GM23338 (cell line): ENCODE measurements at regions not wholly inside any gene's neighbourhood (a gene's known extent, or its start where the extent isn't known, plus 50 kb on each side); places are given as distances from the start of the nearest gene placed in this dataset.

Experiments
- ATAC-seq: fragments of 200-7000 bp; cut with Tn5 transposase; 3 replicates; pipeline ENCODE4 v1.9.1; 2020
- DNase-seq: peaks from one replicate; pipeline ENCODE4 v3.0.0-alpha.2; 2015; ENCODE audit warnings: low spot score
- H2AFZ ChIP-seq: fragments of 200-600 bp; sonication (generic); 2 replicates; pipeline ENCODE4 v1.8.0; 2016; ENCODE audit warnings: antibody characterized with exemption, mild to moderate bottlenecking, moderate library complexity
- H3F3A ChIP-seq: fragments of 200-600 bp; sonication (generic); replicated peaks from 2 replicates; pipeline ENCODE4 v1.8.0; 2017; ENCODE audit warnings: antibody characterized with exemption, mixed run types, low read depth
- H3K27ac ChIP-seq: fragments of 200-600 bp; sonication (generic); 2 replicates; pipeline ENCODE4 v1.6.1; 2016; ENCODE audit warnings: low read depth
- H3K27me3 ChIP-seq: fragments of 200-600 bp; sonication (generic); 2 replicates; pipeline ENCODE4 v1.8.0; 2016; ENCODE audit warnings: mild to moderate bottlenecking, mixed run types, moderate library complexity; ENCODE audit not compliant: insufficient read depth
- H3K36me3 ChIP-seq: fragments of 200-600 bp; sonication (generic); 2 replicates; pipeline ENCODE4 v1.8.0; 2016; ENCODE audit warnings: mild to moderate bottlenecking; ENCODE audit not compliant: insufficient read depth
- H3K4me1 ChIP-seq: fragments of 200-600 bp; sonication (generic); 2 replicates; pipeline ENCODE4 v1.8.0; 2016; ENCODE audit warnings: mild to moderate bottlenecking, moderate library complexity; ENCODE audit not compliant: insufficient read depth
- H3K4me2 ChIP-seq: fragments of 200-600 bp; sonication (generic); 2 replicates; pipeline ENCODE4 v1.7.1; 2017; ENCODE audit warnings: mixed run types
- H3K4me3 ChIP-seq: fragments of 200-600 bp; sonication (generic); 2 replicates; pipeline ENCODE4 v1.6.1; 2016; ENCODE audit warnings: mixed run types
- H3K79me2 ChIP-seq: fragments of 200-600 bp; sonication (generic); replicated peaks from 2 replicates; pipeline ENCODE4 v1.8.0; 2017; ENCODE audit warnings: mild to moderate bottlenecking; ENCODE audit not compliant: insufficient read depth
- H3K9me2 ChIP-seq: fragments of 200-600 bp; sonication (generic); 2 replicates; pipeline ENCODE4 v1.8.0; 2017; ENCODE audit not compliant: insufficient read depth
- H4K20me1 ChIP-seq: fragments of 200-600 bp; sonication (generic); replicated peaks from 2 replicates; pipeline ENCODE4 v1.8.0; 2017; ENCODE audit warnings: mild to moderate bottlenecking; ENCODE audit not compliant: insufficient read depth
- H3K27ac Mint-ChIP-seq: 2 replicates; pipeline ENCODE4 v1.8.0; 2020; ENCODE audit warnings: inconsistent platforms, mild to moderate bottlenecking, moderate library complexity, mixed read lengths
- H3K27me3 Mint-ChIP-seq: 3 replicates; pipeline ENCODE4 v1.8.0; 2022; ENCODE audit warnings: low read depth, mild to moderate bottlenecking, moderate library complexity, mixed read lengths, inconsistent platforms; ENCODE audit not compliant: insufficient read depth, poor library complexity
- H3K36me3 Mint-ChIP-seq: 3 replicates; pipeline ENCODE4 v1.8.0; 2021; ENCODE audit warnings: low read depth, mild to moderate bottlenecking, inconsistent platforms, moderate library complexity, mixed read lengths
- H3K4me1 Mint-ChIP-seq: 3 replicates; pipeline ENCODE4 v1.8.0; 2020; ENCODE audit warnings: mild to moderate bottlenecking, inconsistent platforms, mixed read lengths
- H3K4me3 Mint-ChIP-seq: 3 replicates; pipeline ENCODE4 v1.8.0; 2021; ENCODE audit warnings: moderate library complexity, mild to moderate bottlenecking, inconsistent platforms, mixed read lengths
- H3K9me3 Mint-ChIP-seq: 3 replicates; pipeline ENCODE4 v1.8.0; 2020; ENCODE audit warnings: moderate library complexity, mild to moderate bottlenecking, inconsistent platforms, mixed read lengths
- CTCF ChIP-seq, 2 experiments: fragments of 200-600 bp in 1 of 2; sonication (generic) in 1 of 2; conservative IDR thresholded peaks; 2 replicates each; pipeline versions ENCODE4 v1.5.1 to v1.6.1; 2016 to 2017; ENCODE audit warnings: antibody characterized with exemption in 2 of 2, low read depth in 2 of 2, mild to moderate bottlenecking in 2 of 2, moderate library complexity in 1 of 2
- EZH2 ChIP-seq: fragments of 200-600 bp; sonication (generic); IDR thresholded peaks from one replicate; pipeline ENCODE4 v1.8.0; 2017; ENCODE audit warnings: antibody characterized with exemption, mild to moderate bottlenecking, low read depth; ENCODE audit not compliant: unreplicated experiment
- POLR2AphosphoS5 ChIP-seq: IDR thresholded peaks from 2 replicates; pipeline ENCODE4 v1.6.1; 2016; ENCODE audit warnings: antibody characterized with exemption, low read depth
- ZNF331 ChIP-seq: fragments of 250-450 bp; sonication (Bioruptor Pico); IDR thresholded peaks from 2 replicates; pipeline ENCODE4 v1.5.0; 2020; ENCODE audit warnings: low read depth, mild to moderate bottlenecking, moderate library complexity
- TF ChIP-seq, protein P1 (sequence below): fragments of 250-450 bp; sonication (Bioruptor Pico); IDR thresholded peaks from 2 replicates; pipeline ENCODE4 v1.5.0; 2020; ENCODE audit warnings: mild to moderate bottlenecking, moderate library complexity

- no peak for TF ChIP-seq POLR2AphosphoS5
These were observed 203.8 kb upstream of the CDH7 start (continued) for GRCh38 chr18:65547046-65547445.

- ATAC-seq: no peak
- TF ChIP-seq CTCF (conservative IDR thresholded peaks at IDR 0.05; ENCODE audit: low read depth in 2 of 2) (no peak), EZH2 (no peak), POLR2AphosphoS5 (no peak), ZNF331 (no peak)
- TF ChIP-seq, protein P1, sequence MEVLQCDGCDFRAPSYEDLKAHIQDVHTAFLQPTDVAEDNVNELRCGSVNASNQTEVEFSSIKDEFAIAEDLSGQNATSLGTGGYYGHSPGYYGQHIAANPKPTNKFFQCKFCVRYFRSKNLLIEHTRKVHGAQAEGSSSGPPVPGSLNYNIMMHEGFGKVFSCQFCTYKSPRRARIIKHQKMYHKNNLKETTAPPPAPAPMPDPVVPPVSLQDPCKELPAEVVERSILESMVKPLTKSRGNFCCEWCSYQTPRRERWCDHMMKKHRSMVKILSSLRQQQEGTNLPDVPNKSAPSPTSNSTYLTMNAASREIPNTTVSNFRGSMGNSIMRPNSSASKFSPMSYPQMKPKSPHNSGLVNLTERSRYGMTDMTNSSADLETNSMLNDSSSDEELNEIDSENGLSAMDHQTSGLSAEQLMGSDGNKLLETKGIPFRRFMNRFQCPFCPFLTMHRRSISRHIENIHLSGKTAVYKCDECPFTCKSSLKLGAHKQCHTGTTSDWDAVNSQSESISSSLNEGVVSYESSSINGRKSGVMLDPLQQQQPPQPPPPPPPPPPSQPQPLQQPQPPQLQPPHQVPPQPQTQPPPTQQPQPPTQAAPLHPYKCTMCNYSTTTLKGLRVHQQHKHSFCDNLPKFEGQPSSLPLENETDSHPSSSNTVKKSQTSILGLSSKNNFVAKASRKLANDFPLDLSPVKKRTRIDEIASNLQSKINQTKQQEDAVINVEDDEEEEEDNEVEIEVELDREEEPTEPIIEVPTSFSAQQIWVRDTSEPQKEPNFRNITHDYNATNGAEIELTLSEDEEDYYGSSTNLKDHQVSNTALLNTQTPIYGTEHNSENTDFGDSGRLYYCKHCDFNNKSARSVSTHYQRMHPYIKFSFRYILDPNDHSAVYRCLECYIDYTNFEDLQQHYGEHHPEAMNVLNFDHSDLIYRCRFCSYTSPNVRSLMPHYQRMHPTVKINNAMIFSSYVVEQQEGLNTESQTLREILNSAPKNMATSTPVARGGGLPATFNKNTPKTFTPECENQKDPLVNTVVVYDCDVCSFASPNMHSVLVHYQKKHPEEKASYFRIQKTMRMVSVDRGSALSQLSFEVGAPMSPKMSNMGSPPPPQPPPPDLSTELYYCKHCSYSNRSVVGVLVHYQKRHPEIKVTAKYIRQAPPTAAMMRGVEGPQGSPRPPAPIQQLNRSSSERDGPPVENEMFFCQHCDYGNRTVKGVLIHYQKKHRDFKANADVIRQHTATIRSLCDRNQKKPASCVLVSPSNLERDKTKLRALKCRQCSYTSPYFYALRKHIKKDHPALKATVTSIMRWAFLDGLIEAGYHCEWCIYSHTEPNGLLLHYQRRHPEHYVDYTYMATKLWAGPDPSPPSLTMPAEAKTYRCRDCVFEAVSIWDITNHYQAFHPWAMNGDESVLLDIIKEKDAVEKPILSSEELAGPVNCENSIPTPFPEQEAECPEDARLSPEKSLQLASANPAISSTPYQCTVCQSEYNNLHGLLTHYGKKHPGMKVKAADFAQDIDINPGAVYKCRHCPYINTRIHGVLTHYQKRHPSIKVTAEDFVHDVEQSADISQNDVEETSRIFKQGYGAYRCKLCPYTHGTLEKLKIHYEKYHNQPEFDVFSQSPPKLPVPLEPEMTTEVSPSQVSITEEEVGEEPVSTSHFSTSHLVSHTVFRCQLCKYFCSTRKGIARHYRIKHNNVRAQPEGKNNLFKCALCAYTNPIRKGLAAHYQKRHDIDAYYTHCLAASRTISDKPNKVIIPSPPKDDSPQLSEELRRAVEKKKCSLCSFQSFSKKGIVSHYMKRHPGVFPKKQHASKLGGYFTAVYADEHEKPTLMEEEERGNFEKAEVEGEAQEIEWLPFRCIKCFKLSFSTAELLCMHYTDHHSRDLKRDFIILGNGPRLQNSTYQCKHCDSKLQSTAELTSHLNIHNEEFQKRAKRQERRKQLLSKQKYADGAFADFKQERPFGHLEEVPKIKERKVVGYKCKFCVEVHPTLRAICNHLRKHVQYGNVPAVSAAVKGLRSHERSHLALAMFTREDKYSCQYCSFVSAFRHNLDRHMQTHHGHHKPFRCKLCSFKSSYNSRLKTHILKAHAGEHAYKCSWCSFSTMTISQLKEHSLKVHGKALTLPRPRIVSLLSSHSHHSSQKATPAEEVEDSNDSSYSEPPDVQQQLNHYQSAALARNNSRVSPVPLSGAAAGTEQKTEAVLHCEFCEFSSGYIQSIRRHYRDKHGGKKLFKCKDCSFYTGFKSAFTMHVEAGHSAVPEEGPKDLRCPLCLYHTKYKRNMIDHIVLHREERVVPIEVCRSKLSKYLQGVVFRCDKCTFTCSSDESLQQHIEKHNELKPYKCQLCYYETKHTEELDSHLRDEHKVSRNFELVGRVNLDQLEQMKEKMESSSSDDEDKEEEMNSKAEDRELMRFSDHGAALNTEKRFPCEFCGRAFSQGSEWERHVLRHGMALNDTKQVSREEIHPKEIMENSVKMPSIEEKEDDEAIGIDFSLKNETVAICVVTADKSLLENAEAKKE (CRISPR knock-in tag): no peak
- H3K9me2 ChIP-seq: no peaks in the 10 kb centered on the region
These were observed 206.1 kb upstream of the CDH7 start for GRCh38 chr18:65544701-65545100.

More at GRCh38 chr18:65544701-65545100, 206.1 kb upstream of the CDH7 start:
- H3K4me1 ChIP-seq: no peaks in the 10 kb centered on the region
- H3K9me3 Mint-ChIP-seq: no peaks in the 10 kb centered on the region
- no peaks in the 10 kb centered on the region for H3K27me3 ChIP-seq
- H3F3A ChIP-seq: no peaks in the 10 kb centered on the region
- H3K36me3 ChIP-seq: no peaks in the 10 kb centered on the region
- no peak for DNase-seq
- no peaks in the 10 kb centered on the region for H3K36me3 Mint-ChIP-seq
- H3K27ac ChIP-seq: no peak overlapping the region
- no peak overlapping the region for H3K4me3 Mint-ChIP-seq
- no peaks in the 10 kb centered on the region for H4K20me1 ChIP-seq
- H2AFZ ChIP-seq: no peak overlapping the region
- H3K4me2 ChIP-seq: no peak overlapping the region
- no peaks in the 10 kb centered on the region for H3K4me1 Mint-ChIP-seq
- no peaks in the 10 kb centered on the region for H3K79me2 ChIP-seq
- peaks cover 2% of the 10 kb centered on the region for H3K27me3 Mint-ChIP-seq
- no peak overlapping the region for H3K4me3 ChIP-seq
- no peak overlapping the region for H3K27ac Mint-ChIP-seq
